NCI-H345 treated with DMSO at 0.1 percent for 48 hours (cell line): ENCODE measurements at regions not wholly inside any gene's neighbourhood (a gene's known extent, or its start where the extent isn't known, plus 50 kb on each side); places are given as distances from the start of the nearest gene placed in this dataset.
"Not testable (repeated sequence)": the region's sequence is repeated elsewhere in the genome, so short reads cannot be mapped to it uniquely, and the experiment has no call there.

Experiments
- DNase-seq: peaks from one replicate; lab custom pipeline; 2025; ENCODE audit not compliant: unreplicated experiment; lab: John Stamatoyannopoulos, UW

- DNase-seq: no peak
These were observed 631.0 kb upstream of the TMPRSS15 start for GRCh38 chr21:19034560-19034959.

- no peak for DNase-seq
These were observed 642.3 kb upstream of the TMPRSS15 start for GRCh38 chr21:19045876-19046275.

GRCh38 chr21:19048098-19048672 is 644.6 kb upstream of the TMPRSS15 start:
- no peak for DNase-seq

- no peak for DNase-seq
These were observed 646.0 kb upstream of the TMPRSS15 start for GRCh38 chr21:19049567-19049966.

- no peak for DNase-seq
These were observed 661.6 kb upstream of the TMPRSS15 start for GRCh38 chr21:19065164-19065563.

GRCh38 chr21:19076031-19076430 is 672.4 kb upstream of the TMPRSS15 start:
- DNase-seq: no peak

- no peak for DNase-seq
These were observed 706.1 kb upstream of the TMPRSS15 start for GRCh38 chr21:19109694-19110093.

- DNase-seq: not testable (repeated sequence)
These were observed 715.7 kb upstream of the TMPRSS15 start for GRCh38 chr21:19119259-19119658.

- DNase-seq: no peak
These were observed 717.0 kb upstream of the TMPRSS15 start for GRCh38 chr21:19120591-19120990.

- DNase-seq: no peak
These were observed 718.8 kb upstream of the TMPRSS15 start for GRCh38 chr21:19122356-19122755.

GRCh38 chr21:19123053-19123452 is 719.5 kb upstream of the TMPRSS15 start:
- DNase-seq: no peak

- no peak for DNase-seq
These were observed 719.9 kb upstream of the TMPRSS15 start for GRCh38 chr21:19123525-19123924.

GRCh38 chr21:19124691-19125090 is 721.1 kb upstream of the TMPRSS15 start:
- no peak for DNase-seq

- no peak for DNase-seq
These were observed 726.9 kb upstream of the TMPRSS15 start for GRCh38 chr21:19130379-19131028.

GRCh38 chr21:19141511-19141910 is 737.9 kb upstream of the TMPRSS15 start:
- no peak for DNase-seq

GRCh38 chr21:19145682-19146293 is 742.2 kb upstream of the TMPRSS15 start:
- no peak for DNase-seq

GRCh38 chr21:19148056-19148455 is 744.5 kb upstream of the TMPRSS15 start:
- no peak for DNase-seq

GRCh38 chr21:19171585-19171984 is 768.0 kb upstream of the TMPRSS15 start:
- no peak for DNase-seq

GRCh38 chr21:19181604-19182140 is 778.1 kb upstream of the TMPRSS15 start:
- no peak for DNase-seq

- DNase-seq: no peak
These were observed 794.4 kb upstream of the TMPRSS15 start for GRCh38 chr21:19197950-19198349.

GRCh38 chr21:19198801-19199200 is 795.2 kb upstream of the TMPRSS15 start:
- no peak for DNase-seq

GRCh38 chr21:19218163-19218562 is 814.6 kb upstream of the TMPRSS15 start:
- DNase-seq: no peak
